Aorta (tissue), 5 donors: ENCODE measurements at regions not wholly inside any gene's neighbourhood (a gene's known extent, or its start where the extent isn't known, plus 50 kb on each side); places are given as distances from the start of the nearest gene placed in this dataset.

Source experiments
- ATAC-seq: fragments of 200-7000 bp; cut with Tn5 transposase; one replicate; pipeline ENCODE4 v1.9.1; 2022; ENCODE audit warnings: moderate library complexity; ENCODE audit not compliant: low FRiP score
- DNase-seq, 2 donors: peaks; one replicate each; pipeline ENCODE4 v3.0.0-alpha.2; 2020
- H3K27ac ChIP-seq, 2 donors: one replicate each; pipeline ENCODE4 v1.5.1; 2013; ENCODE audit warnings: low read length in 2 of 2, mild to moderate bottlenecking in 2 of 2, moderate library complexity in 2 of 2, control low read depth in 1 of 2, inconsistent platforms in 1 of 2, low read depth in 1 of 2
- H3K27me3 ChIP-seq, 2 donors: one replicate each; pipeline ENCODE4 v1.6.1; 2013; ENCODE audit warnings: control low read depth in 1 of 2, low read length in 1 of 2, mild to moderate bottlenecking in 1 of 2, moderate library complexity in 1 of 2; ENCODE audit not compliant: insufficient read depth in 2 of 2, control insufficient read depth in 1 of 2
- H3K36me3 ChIP-seq, 2 donors: one replicate each; pipeline ENCODE4 v1.6.1; 2013; ENCODE audit warnings: control low read depth in 1 of 2, low read length in 1 of 2, mild to moderate bottlenecking in 1 of 2; ENCODE audit not compliant: insufficient read depth in 2 of 2, control insufficient read depth in 1 of 2
- H3K4me1 ChIP-seq, 2 donors: one replicate each; pipeline ENCODE4 v1.6.1; 2013; ENCODE audit warnings: low read length in 2 of 2, control low read depth in 1 of 2, mild to moderate bottlenecking in 1 of 2, moderate library complexity in 1 of 2; ENCODE audit not compliant: insufficient read depth in 2 of 2, control insufficient read depth in 1 of 2
- H3K4me3 ChIP-seq, 2 donors: one replicate each; pipeline ENCODE4 v1.5.1; 2013; ENCODE audit warnings: low read length in 2 of 2, control low read depth in 1 of 2, mild to moderate bottlenecking in 1 of 2
- H3K9me3 ChIP-seq: one replicate; pipeline ENCODE4 v1.6.1; 2013; ENCODE audit warnings: mild to moderate bottlenecking, low read length; ENCODE audit not compliant: control insufficient read depth
- WGBS, 2 donors: extraction: QIAGEN DNeasy Blood & Tissue Kit; methylation state at CpG; one replicate each; pipeline ENCODE4 v1.1.7; 2013; 5-methylcytosine and 5-hydroxymethylcytosine counted together
- intact Hi-C, 2 donors: fragments of 100-400 bp; cut with DNase I; formaldehyde crosslinking; loops; one replicate each; pipeline versions ENCODE4 v1.14.2 to v1.15.0; 2022
- donor health status: healthy with polysubstance abuse.
- donor health status: Bipolar disorder and iron deficiency.
- donor health status: DM: no; HTN: no; CAD: no.
- donor health status: DM: no; HTN: no; CAD: no.
- donor health status: DM: yes; HTN: yes; CAD: no.

- intact Hi-C loops: loop anchor here (1.0 to 2.0 kb wide), 4 partner anchors 133 to 463 kb away; no protein-coding TSS in a partner anchor
- no peak overlapping the region for H3K4me3 ChIP-seq
- no peaks in the 10 kb centered on the region for H3K27me3 ChIP-seq
- no peak for ATAC-seq
- H3K4me1 ChIP-seq: peaks cover 0 to 4% of the 10 kb centered on the region in 2 donors
- H3K36me3 ChIP-seq: no peaks in the 10 kb centered on the region
- WGBS, 2 donors: 14% methylated on average over 5 of the region's 5 CpGs
- no peak overlapping the region for H3K27ac ChIP-seq
- no peak for DNase-seq
- H3K9me3 ChIP-seq: no peaks in the 10 kb centered on the region
Measured at GRCh38 chr7:25391295-25391861, 163.1 kb upstream of the NPVF start.

DNA sequence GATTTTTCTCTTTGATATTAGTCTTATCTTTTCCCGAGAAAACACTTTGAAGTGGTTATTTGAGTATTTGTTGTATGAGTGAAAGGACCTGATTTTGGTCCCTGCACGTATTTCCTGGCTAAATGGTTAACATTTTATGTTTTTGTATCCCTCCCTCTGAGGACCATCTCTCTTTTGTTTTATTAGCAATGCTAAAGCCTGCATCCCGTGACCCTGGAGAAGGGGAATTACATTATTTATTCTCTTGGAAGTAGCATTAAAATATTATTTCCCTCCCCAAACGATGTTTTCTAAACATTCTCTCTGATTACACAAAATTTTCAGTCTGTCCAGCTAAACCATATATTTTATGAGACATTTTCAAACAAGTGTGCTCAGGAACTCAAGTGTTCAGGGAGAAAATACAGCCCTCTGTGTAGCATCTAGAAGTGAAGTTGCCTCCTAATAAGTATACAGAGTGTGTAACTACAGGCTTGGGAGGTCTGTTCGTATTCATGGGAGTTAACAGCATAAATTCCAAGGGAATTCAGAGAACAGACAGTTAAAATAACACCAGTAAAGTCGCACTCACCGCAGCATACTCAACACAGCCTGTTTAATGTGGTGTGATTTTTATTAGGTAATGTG is 163.8 kb upstream of the NPVF start:
- no peak for ATAC-seq
- no peak for DNase-seq
- Histone ChIP-seq H3K36me3 (no peaks in the 10 kb centered on the region), H3K9me3 (no peaks in the 10 kb centered on the region), H3K27ac (peak overlapping the region in 1 of 2 donors; percentile 9), H3K27me3 (no peaks in the 10 kb centered on the region), H3K4me1 (peaks cover 0 to 4% of the 10 kb centered on the region in 2 donors), H3K4me3 (no peak overlapping the region)
- intact Hi-C loops: loop anchor here (1.0 to 2.0 kb wide), 5 partner anchors 133 to 462 kb away; no protein-coding TSS in a partner anchor
- 32 to 36% methylated on average over 7 of the region's 7 CpGs for WGBS, 2 donors

- ATAC-seq (no peak), DNase-seq (no peak)
- WGBS, 2 donors: 56 to 59% methylated on average over 10 of the region's 10 CpGs
- no peaks in the 10 kb centered on the region for H3K9me3 ChIP-seq
- peaks cover 0 to 4% of the 10 kb centered on the region in 2 donors for H3K4me1 ChIP-seq
- peak overlapping the region in 1 of 2 donors; percentile 9 for H3K27ac ChIP-seq
- no peak overlapping the region for H3K4me3 ChIP-seq
- intact Hi-C loops: loop anchor here in 1 of 2 donors (2.0 kb wide), 1 partner anchor 172 kb away; no protein-coding TSS in a partner anchor
- H3K36me3 ChIP-seq: no peaks in the 10 kb centered on the region
- no peaks in the 10 kb centered on the region for H3K27me3 ChIP-seq
Measured at GRCh38 chr7:25392588-25393338, 164.5 kb upstream of the NPVF start.

- 91 to 92% methylated on average over 5 of the region's 5 CpGs for WGBS, 2 donors
- no peak for ATAC-seq
- Histone ChIP-seq H3K9me3 (no peaks in the 10 kb centered on the region), H3K4me3 (no peak overlapping the region), H3K4me1 (peaks cover 0 to 4% of the 10 kb centered on the region in 2 donors), H3K36me3 (no peaks in the 10 kb centered on the region), H3K27ac (no peak overlapping the region), H3K27me3 (no peaks in the 10 kb centered on the region)
- DNase-seq: no peak
- intact Hi-C loops: no loop called here
Measured at GRCh38 chr7:25395976-25396375, 167.7 kb upstream of the NPVF start.

GRCh38 chr7:25396668-25397067 is 168.4 kb upstream of the NPVF start:
- Histone ChIP-seq H3K4me3 (no peak overlapping the region), H3K27me3 (no peaks in the 10 kb centered on the region), H3K27ac (no peak overlapping the region), H3K36me3 (no peaks in the 10 kb centered on the region), H3K9me3 (no peaks in the 10 kb centered on the region), H3K4me1 (peaks cover 0 to 4% of the 10 kb centered on the region in 2 donors)
- intact Hi-C loops: no loop called here
- DNase-seq: no peak
- 93 to 95% methylated on average over 3 of the region's 3 CpGs for WGBS, 2 donors
- no peak for ATAC-seq

DNA sequence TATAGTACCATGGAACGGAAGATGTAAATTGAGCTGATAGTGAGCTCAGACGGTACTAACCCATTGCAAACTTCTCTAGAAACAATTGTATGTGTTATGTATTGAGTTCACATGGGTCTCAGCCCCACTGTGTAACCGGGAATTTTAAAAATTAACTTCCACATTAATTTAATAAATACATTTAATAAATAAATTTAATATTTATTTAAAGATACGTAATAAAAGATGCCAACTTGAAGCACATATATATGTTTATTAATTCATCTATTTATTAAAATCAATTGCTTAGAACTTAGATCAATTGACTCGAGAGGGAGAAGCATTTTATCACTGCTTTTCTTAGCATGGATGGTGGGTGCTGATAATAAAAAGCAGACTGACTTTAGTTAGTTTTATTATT is 170.1 kb upstream of the NPVF start:
- intact Hi-C loops: no loop called here
- Histone ChIP-seq H3K4me3 (no peak overlapping the region), H3K36me3 (no peaks in the 10 kb centered on the region), H3K27ac (no peak overlapping the region), H3K9me3 (no peaks in the 10 kb centered on the region), H3K4me1 (no peaks in the 10 kb centered on the region), H3K27me3 (no peaks in the 10 kb centered on the region)
- WGBS, 2 donors: 95% methylated on average over 5 of the region's 5 CpGs
- ATAC-seq (no peak), DNase-seq (no peak)

- no peak overlapping the region for H3K4me3 ChIP-seq
- no peaks in the 10 kb centered on the region for H3K4me1 ChIP-seq
- WGBS, 2 donors: 93 to 94% methylated on average over 8 of the region's 8 CpGs
- DNase-seq (no peak), ATAC-seq (no peak)
- H3K27ac ChIP-seq: no peak overlapping the region
- no peaks in the 10 kb centered on the region for H3K27me3 ChIP-seq
- intact Hi-C loops: no loop called here
- no peaks in the 10 kb centered on the region for H3K36me3 ChIP-seq
- no peaks in the 10 kb centered on the region for H3K9me3 ChIP-seq
Measured at GRCh38 chr7:25399000-25399750, 170.9 kb upstream of the NPVF start.

DNA sequence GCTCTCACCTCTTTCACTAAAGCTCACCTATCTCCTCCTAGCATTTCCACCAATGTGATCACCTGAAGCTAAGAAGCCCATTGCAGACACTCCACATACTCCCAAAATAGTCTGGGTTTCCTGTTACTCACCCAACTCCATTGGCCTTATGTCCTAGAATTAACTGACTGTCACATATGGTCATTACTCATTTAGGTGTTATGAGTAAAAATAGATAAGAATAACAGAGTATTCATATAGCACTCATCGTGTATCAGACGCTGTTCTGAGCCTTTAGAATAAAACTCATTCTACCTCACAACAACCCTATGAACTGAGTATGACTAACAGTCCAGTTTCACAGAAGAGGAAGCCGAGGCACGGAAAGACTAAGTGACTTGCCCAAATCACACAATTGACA is 174.2 kb upstream of the NPVF start:
- Histone ChIP-seq H3K4me1 (no peaks in the 10 kb centered on the region), H3K27ac (no peak overlapping the region), H3K4me3 (no peak overlapping the region), H3K36me3 (no peaks in the 10 kb centered on the region), H3K9me3 (no peaks in the 10 kb centered on the region), H3K27me3 (no peaks in the 10 kb centered on the region)
- 78 to 79% methylated on average over 4 of the region's 4 CpGs for WGBS, 2 donors
- intact Hi-C loops: no loop called here
- DNase-seq (no peak), ATAC-seq (no peak)
